MM.1S (cell line): ENCODE measurements at regions not wholly inside any gene's neighbourhood (a gene's known extent, or its start where the extent isn't known, plus 50 kb on each side); places are given as distances from the start of the nearest gene placed in this dataset.

Experiments used
- EZH2 ChIP-seq: fragments of 300-600 bp; sonication (generic); optimal IDR thresholded peaks from 2 replicates; pipeline ENCODE3; 2017; ENCODE audit warnings: low read depth, mild to moderate bottlenecking, antibody characterized with exemption, low read length, mixed read lengths
- EZH2phosphoT487 ChIP-seq: fragments of 300-600 bp; sonication (generic); IDR thresholded peaks from 2 replicates; pipeline ENCODE4 v1.6.1; 2018; ENCODE audit warnings: antibody characterized with exemption, low read length
- TF ChIP-seq, protein P1 (sequence below): fragments of 300-600 bp; sonication (generic); IDR thresholded peaks from 2 replicates; pipeline ENCODE4 v1.5.1; 2016; ENCODE audit warnings: antibody characterized with exemption, low read length, mixed read lengths

DNA sequence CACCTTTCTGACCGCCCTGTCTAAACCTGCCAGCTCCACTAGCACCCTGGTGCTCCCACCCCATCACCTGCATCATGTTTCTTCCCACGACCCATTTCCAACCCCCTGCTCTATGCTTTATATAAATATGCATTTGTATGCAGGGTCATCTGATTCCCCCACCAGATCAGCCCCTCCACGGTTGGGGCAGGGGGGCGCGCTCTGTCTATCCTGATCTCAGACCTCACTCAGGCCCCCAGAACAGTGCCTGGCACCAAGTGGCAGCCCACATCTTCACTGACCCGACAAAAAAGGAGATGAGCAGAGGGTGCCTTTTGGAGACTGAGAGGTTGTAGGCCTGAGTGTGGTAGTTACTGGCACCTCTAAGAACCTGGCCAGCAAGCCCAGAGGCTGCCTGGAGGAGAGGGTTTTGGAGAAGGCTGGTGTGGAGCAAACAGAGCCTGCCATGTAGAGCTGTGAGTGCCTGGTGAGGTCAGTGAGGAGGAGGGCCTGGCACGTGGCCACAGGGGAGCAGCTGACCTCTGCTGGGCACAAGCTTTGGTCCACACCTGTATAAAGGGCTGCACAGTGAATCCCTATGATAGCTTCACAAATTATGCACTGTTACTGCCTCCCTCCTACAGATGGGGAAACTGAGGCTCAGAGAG is 86.3 kb upstream of the RTL6 start:
- TF ChIP-seq EZH2 = no peak
- TF ChIP-seq, protein P1, sequence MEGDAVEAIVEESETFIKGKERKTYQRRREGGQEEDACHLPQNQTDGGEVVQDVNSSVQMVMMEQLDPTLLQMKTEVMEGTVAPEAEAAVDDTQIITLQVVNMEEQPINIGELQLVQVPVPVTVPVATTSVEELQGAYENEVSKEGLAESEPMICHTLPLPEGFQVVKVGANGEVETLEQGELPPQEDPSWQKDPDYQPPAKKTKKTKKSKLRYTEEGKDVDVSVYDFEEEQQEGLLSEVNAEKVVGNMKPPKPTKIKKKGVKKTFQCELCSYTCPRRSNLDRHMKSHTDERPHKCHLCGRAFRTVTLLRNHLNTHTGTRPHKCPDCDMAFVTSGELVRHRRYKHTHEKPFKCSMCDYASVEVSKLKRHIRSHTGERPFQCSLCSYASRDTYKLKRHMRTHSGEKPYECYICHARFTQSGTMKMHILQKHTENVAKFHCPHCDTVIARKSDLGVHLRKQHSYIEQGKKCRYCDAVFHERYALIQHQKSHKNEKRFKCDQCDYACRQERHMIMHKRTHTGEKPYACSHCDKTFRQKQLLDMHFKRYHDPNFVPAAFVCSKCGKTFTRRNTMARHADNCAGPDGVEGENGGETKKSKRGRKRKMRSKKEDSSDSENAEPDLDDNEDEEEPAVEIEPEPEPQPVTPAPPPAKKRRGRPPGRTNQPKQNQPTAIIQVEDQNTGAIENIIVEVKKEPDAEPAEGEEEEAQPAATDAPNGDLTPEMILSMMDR = no peak
- TF ChIP-seq EZH2phosphoT487 = no peak
